KMS-11 (cell line): ENCODE measurements at regions not wholly inside any gene's neighbourhood (a gene's known extent, or its start where the extent isn't known, plus 50 kb on each side); places are given as distances from the start of the nearest gene placed in this dataset.

Source experiments
- H2AFZ ChIP-seq: fragments of 200-600 bp; sonication (generic); 2 replicates; pipeline ENCODE4 v1.6.1; 2016; ENCODE audit warnings: antibody characterized with exemption, mixed run types, low read depth
- H3K27ac ChIP-seq: fragments of 200-600 bp; sonication (generic); 2 replicates; pipeline ENCODE4 v1.6.1; 2016; ENCODE audit warnings: mild to moderate bottlenecking, mixed run types
- H3K27me3 ChIP-seq: fragments of 200-600 bp; sonication (generic); 2 replicates; pipeline ENCODE4 v1.6.1; 2017; ENCODE audit warnings: mild to moderate bottlenecking, low read depth, mixed run types, moderate library complexity; ENCODE audit not compliant: insufficient read depth
- H3K36me3 ChIP-seq: fragments of 200-600 bp; sonication (generic); 2 replicates; pipeline ENCODE4 v1.6.1; 2017; ENCODE audit warnings: mild to moderate bottlenecking, mixed run types; ENCODE audit not compliant: insufficient read depth
- H3K4me1 ChIP-seq: fragments of 200-600 bp; sonication (generic); 2 replicates; pipeline ENCODE4 v1.6.1; 2016; ENCODE audit warnings: mild to moderate bottlenecking, low read depth, mixed run types; ENCODE audit not compliant: poor library complexity, severe bottlenecking
- H3K4me2 ChIP-seq: fragments of 200-600 bp; sonication (generic); 2 replicates; pipeline ENCODE4 v1.7.0; 2016; ENCODE audit warnings: mild to moderate bottlenecking, mixed run types
- H3K4me3 ChIP-seq: fragments of 200-600 bp; sonication (generic); IDR thresholded peaks from 2 replicates; pipeline ENCODE4 v1.6.1; 2017; ENCODE audit warnings: low read depth, low read length, mixed read lengths; ENCODE audit not compliant: insufficient read depth
- H3K79me2 ChIP-seq: fragments of 200-600 bp; sonication (generic); 2 replicates; pipeline ENCODE4 v1.6.1; 2016; ENCODE audit warnings: low read depth, mixed run types; ENCODE audit not compliant: insufficient read depth
- H3K9ac ChIP-seq: fragments of 200-600 bp; sonication (generic); 2 replicates; pipeline ENCODE4 v1.6.1; 2016; ENCODE audit warnings: mild to moderate bottlenecking, mixed run types
- H4K20me1 ChIP-seq: fragments of 200-600 bp; sonication (generic); 2 replicates; pipeline ENCODE4 v1.6.1; 2016; ENCODE audit warnings: mild to moderate bottlenecking, mixed run types; ENCODE audit not compliant: insufficient read depth
- TF ChIP-seq, protein P1 (sequence below): fragments of 200-600 bp; sonication (generic); conservative IDR thresholded peaks from 2 replicates; pipeline ENCODE4 v1.6.1; 2017; ENCODE audit warnings: low read depth, mild to moderate bottlenecking, antibody characterized with exemption, low read length, moderate library complexity, mixed read lengths

DNA sequence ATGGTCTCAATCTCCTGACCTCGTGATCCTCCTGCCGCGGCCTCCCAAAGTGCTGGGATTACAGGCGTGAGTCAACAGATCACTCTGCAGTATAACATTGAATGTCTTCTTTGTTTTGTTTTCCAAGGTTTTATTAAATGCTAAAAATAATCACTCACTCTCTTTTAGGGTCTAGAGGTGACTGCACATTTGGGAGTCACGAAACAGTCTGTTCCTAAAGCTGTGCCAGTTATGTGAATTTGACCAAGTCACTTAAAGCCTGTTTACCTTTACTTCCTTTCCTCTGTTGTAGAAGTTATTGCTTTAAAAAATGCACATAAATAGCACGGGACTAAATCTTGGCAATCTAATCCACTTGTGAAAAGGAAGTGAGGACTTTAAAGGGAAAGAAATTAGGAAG is 304.9 kb upstream of the PTGER4 start:
- Histone ChIP-seq H3K4me3 (no peak overlapping the region), H3K27me3 (no peaks in the 10 kb centered on the region), H2AFZ (no peak overlapping the region), H3K9ac (no peak overlapping the region), H3K4me2 (no peak overlapping the region), H3K4me1 (peaks cover 31% of the 10 kb centered on the region), H3K79me2 (no peaks in the 10 kb centered on the region), H3K27ac (no peak overlapping the region), H4K20me1 (no peaks in the 10 kb centered on the region), H3K36me3 (no peaks in the 10 kb centered on the region)
- TF ChIP-seq, protein P1, sequence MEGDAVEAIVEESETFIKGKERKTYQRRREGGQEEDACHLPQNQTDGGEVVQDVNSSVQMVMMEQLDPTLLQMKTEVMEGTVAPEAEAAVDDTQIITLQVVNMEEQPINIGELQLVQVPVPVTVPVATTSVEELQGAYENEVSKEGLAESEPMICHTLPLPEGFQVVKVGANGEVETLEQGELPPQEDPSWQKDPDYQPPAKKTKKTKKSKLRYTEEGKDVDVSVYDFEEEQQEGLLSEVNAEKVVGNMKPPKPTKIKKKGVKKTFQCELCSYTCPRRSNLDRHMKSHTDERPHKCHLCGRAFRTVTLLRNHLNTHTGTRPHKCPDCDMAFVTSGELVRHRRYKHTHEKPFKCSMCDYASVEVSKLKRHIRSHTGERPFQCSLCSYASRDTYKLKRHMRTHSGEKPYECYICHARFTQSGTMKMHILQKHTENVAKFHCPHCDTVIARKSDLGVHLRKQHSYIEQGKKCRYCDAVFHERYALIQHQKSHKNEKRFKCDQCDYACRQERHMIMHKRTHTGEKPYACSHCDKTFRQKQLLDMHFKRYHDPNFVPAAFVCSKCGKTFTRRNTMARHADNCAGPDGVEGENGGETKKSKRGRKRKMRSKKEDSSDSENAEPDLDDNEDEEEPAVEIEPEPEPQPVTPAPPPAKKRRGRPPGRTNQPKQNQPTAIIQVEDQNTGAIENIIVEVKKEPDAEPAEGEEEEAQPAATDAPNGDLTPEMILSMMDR = no peak

DNA sequence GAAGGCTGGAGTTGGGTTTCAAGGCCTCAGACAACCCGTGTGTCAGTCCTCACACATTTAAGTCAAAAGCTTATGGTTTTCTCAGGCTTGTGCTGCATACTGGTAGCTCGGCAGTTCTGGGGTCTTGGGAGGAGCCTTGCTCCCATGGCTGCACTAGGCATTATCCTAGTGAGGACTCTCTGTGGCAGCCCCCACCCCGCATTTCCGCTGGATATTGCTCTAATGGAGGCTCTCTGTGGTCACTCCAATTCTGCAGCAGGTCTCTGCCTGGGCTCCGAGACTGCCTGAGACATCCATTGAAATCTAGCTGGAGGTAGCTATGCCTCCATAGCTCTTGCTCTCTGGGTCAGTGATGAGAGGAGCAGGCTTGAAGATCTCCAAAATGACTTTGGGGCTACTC is 311.5 kb upstream of the PTGER4 start:
- Histone ChIP-seq H3K27me3 (no peaks in the 10 kb centered on the region), H3K4me3 (no peak overlapping the region), H2AFZ (no peak overlapping the region), H3K4me2 (no peak overlapping the region), H3K27ac (no peak overlapping the region), H3K36me3 (no peaks in the 10 kb centered on the region), H3K4me1 (no peaks in the 10 kb centered on the region), H4K20me1 (no peaks in the 10 kb centered on the region), H3K79me2 (no peaks in the 10 kb centered on the region), H3K9ac (no peak overlapping the region)
- TF ChIP-seq, protein P1 = no peak

DNA sequence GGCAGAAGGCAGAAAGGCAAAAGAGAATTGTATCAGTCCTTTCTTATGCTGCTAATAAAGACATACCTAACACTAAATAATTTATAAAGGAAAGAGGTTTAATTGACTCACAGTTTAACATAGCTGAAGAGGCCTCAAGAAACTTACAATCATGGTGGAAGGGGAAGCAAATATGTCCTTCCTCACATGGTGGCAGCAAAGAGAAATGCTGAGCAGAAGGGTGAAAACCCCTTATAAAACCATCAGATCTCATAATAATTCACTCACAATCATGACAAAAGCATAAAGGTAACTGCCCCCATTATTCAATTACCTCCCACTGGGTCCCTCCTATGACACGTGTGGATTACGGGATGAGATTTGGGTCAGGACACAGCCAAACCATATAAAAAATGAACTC is 312.5 kb upstream of the PTGER4 start:
- TF ChIP-seq, protein P1 = no peak
- Histone ChIP-seq H3K27me3 (no peaks in the 10 kb centered on the region), H3K4me3 (no peak overlapping the region), H3K79me2 (no peaks in the 10 kb centered on the region), H3K36me3 (no peaks in the 10 kb centered on the region), H3K9ac (no peak overlapping the region), H2AFZ (no peak overlapping the region), H3K4me1 (no peaks in the 10 kb centered on the region), H3K4me2 (no peak overlapping the region), H3K27ac (no peak overlapping the region), H4K20me1 (no peaks in the 10 kb centered on the region)

DNA sequence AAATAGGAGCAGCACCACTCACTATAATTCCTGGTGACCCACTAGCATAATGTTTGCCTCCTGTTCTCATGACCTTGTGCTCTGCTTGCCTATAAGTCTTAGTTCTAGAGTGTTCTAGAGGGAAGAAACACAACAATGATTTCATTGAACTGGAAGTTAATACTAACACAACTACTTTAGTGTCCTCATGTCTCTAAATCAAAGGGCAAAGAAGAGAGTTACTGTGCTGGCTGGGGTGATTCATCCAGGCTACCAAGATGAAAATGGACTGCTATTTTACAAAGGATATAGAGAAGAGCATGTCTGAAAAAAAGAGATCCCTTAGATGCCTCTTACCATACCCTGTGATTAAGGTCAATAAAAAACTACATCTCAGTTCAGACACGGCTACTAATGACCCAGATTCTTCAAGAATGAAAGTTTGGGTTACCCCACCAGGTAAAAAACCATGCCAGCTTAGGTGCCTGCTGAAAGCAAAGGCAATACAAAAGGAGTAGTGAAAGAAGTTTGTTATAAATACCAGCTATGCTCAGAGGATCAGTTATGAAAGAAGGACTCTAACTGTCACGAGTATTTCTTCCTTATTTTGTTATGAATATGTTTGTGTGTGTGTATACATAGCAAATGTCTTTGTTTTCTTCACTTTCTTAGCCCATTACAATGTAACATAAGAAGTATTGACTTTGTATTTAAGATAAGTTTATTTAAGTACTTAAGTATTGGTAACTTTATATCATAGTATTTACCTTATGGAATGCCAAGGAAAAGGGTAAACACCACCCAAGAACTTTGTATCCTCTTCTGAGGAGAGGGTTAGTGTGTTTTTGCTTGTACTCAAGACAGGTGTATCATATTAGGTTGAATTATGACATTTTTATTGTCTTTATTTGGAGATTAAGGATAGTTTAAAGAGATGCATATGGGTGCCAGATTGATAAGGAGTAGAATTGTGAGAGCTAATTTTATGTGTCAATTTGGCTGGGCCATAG is 314.1 kb upstream of the PTGER4 start:
- no peaks in the 10 kb centered on the region for H3K79me2 ChIP-seq
- no peak overlapping the region for H2AFZ ChIP-seq
- H3K4me1 ChIP-seq = no peaks in the 10 kb centered on the region
- no peak overlapping the region for H3K4me2 ChIP-seq
- H3K27ac ChIP-seq = no peak overlapping the region
- no peak overlapping the region for H3K4me3 ChIP-seq
- H3K9ac ChIP-seq = no peak overlapping the region
- no peaks in the 10 kb centered on the region for H3K27me3 ChIP-seq
- no peaks in the 10 kb centered on the region for H4K20me1 ChIP-seq
- TF ChIP-seq, protein P1 = no peak
- no peaks in the 10 kb centered on the region for H3K36me3 ChIP-seq
